Heart right ventricle (tissue), 16 donors: ENCODE measurements at regions not wholly inside any gene's neighbourhood (a gene's known extent, or its start where the extent isn't known, plus 50 kb on each side); places are given as distances from the start of the nearest gene placed in this dataset.

Experiments
- ATAC-seq, 8 donors: fragments of 200-7000 bp; cut with Tn5 transposase; one replicate each; pipeline ENCODE4 v1.9.1; 2020; ENCODE audit warnings: mild to moderate bottlenecking in 8 of 8, moderate library complexity in 8 of 8, moderate number of reproducible peaks in 1 of 8
- DNase-seq, 2 donors: peaks; one replicate each; pipeline ENCODE4 v3.0.0-alpha.2; 2020
- H3K27ac ChIP-seq, 10 donors: fragments of 200-600 bp; sonication (generic) in 2 of 10; one replicate each; pipeline versions ENCODE4 v1.5.0 to v1.8.0; 2020 to 2022; ENCODE audit warnings: mild to moderate bottlenecking in 3 of 10
- H3K27me3 ChIP-seq, 7 donors: fragments of 200-600 bp; one replicate each; pipeline ENCODE4 v1.8.0; 2021 to 2022; ENCODE audit warnings: mild to moderate bottlenecking in 2 of 7
- H3K36me3 ChIP-seq, 9 donors: fragments of 200-600 bp; sonication (generic) in 1 of 9; one replicate each; pipeline versions ENCODE4 v1.5.0 to v1.8.0; 2020 to 2022; ENCODE audit warnings: mild to moderate bottlenecking in 2 of 9
- H3K4me1 ChIP-seq, 9 donors: fragments of 200-600 bp; sonication (generic) in 1 of 9; one replicate each; pipeline versions ENCODE4 v1.5.0 to v1.8.0; 2020 to 2022; ENCODE audit warnings: mild to moderate bottlenecking in 4 of 9
- H3K4me3 ChIP-seq, 10 donors: fragments of 200-600 bp; sonication (generic) in 2 of 10; one replicate each; pipeline versions ENCODE4 v1.5.0 to v1.8.0; 2020 to 2022; ENCODE audit warnings: mild to moderate bottlenecking in 7 of 10, moderate library complexity in 2 of 10
- H3K9me3 ChIP-seq, 11 donors: fragments of 200-600 bp in 10 of 11; sonication (generic) in 2 of 11; one replicate each; pipeline versions ENCODE4 v1.5.0 to v1.8.0; 2013 to 2022; ENCODE audit warnings: mild to moderate bottlenecking in 2 of 11, control low read depth in 1 of 11, moderate library complexity in 1 of 11
- WGBS, 2 donors: extraction: QIAGEN DNeasy Blood & Tissue Kit; methylation state at CpG; one replicate each; pipeline ENCODE4 v1.1.7; 2013; ENCODE audit warnings: inconsistent platforms in 1 of 2; 5-methylcytosine and 5-hydroxymethylcytosine counted together
- intact Hi-C, 10 donors: fragments of 100-400 bp; cut with DNase I; formaldehyde crosslinking; loops; one replicate each; pipeline versions ENCODE4 v1.11.1 to v1.14.2; 2022
- TF ChIP-seq, protein P1 (sequence below), 9 donors: fragments of 200-600 bp; sonication (generic) in 2 of 9; IDR thresholded peaks; one replicate each; pipeline versions ENCODE4 v1.5.0 to v1.8.0; 2021 to 2022; ENCODE audit warnings: antibody characterized with exemption in 9 of 9, mild to moderate bottlenecking in 5 of 9, moderate library complexity in 1 of 9
- donor health status: Arrhythmogenic right ventricular cardiomyopathy.
- donor health status: ischemic (EF 13 %, LVEDD 7.1; RV severe dilation, severe dysfunction).
- donor health status: healthy with polysubstance abuse.
- donor health status: DM: no; HTN: yes; CAD: no.
- donor health status: DM: no; HTN: no; CAD: no.
- donor health status: ischemic (EF 25% LVEDD 6.9; RV normal size, moderate dysfunction).
- donor health status: ischemic (EF 25% LVEDD 5.7; RV mildly dilated, moderate dysfunction).
- donor health status: healthy.
- donor health status: DM: yes; HTN: yes; CAD: no.
- donor health status: Ischemic cardiomyopathy.
- donor health status: ischemic (EF 35%, LVEDD 5.7; RV mildly dilated, moderate dysfunction).
- donor health status: nonischemic (EF 11% LVEDD 7.7; RV severe dilation, severe dysfunction).
- donor health status: DM: yes; HTN: yes; CAD: no.
- donor health status: PGD.
- donor health status: ischemic (EF 29% LVEDD 5.4; RV normal size, mild dysfunction).
- donor health status: nonischemic (EF 23%, LVEDD 6.1; RV moderate dilation, normal function).

GRCh38 chr22:27024982-27025381 lies 367.6 kb downstream of the MIAT start:
- intact Hi-C loops: no loop called here
- H3K36me3 ChIP-seq: no peaks in the 10 kb centered on the region
- ATAC-seq: no peak

DNA sequence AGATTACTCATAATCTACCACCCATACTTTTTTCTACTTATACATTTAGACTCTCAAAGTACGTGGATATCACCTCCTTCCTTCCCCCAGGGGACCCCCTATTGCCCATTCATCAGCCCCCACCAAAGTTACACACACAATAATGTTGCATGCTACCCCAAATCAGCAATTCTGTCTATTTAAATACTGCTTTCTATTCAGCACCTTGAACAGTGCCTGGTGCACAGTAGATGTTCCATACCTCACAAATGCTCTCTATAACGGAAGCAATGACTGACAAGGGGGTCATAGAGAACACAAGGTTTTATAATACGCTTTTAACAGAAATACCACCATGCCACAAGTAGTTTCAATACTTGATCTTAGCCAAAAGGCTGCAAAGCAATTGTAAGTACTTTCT lies 370.7 kb downstream of the MIAT start:
- intact Hi-C loops: no loop called here

More at GRCh38 chr22:27024982-27025381, 367.6 kb downstream of the MIAT start:
- H3K27ac ChIP-seq: no peak overlapping the region
- H3K4me3 ChIP-seq: no peak overlapping the region
- TF ChIP-seq, protein P1, sequence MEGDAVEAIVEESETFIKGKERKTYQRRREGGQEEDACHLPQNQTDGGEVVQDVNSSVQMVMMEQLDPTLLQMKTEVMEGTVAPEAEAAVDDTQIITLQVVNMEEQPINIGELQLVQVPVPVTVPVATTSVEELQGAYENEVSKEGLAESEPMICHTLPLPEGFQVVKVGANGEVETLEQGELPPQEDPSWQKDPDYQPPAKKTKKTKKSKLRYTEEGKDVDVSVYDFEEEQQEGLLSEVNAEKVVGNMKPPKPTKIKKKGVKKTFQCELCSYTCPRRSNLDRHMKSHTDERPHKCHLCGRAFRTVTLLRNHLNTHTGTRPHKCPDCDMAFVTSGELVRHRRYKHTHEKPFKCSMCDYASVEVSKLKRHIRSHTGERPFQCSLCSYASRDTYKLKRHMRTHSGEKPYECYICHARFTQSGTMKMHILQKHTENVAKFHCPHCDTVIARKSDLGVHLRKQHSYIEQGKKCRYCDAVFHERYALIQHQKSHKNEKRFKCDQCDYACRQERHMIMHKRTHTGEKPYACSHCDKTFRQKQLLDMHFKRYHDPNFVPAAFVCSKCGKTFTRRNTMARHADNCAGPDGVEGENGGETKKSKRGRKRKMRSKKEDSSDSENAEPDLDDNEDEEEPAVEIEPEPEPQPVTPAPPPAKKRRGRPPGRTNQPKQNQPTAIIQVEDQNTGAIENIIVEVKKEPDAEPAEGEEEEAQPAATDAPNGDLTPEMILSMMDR (IDR thresholded peaks at IDR 0.05): no peak
- H3K27me3 ChIP-seq: peaks cover 0 to 26% (median 12%) of the 10 kb centered on the region in 7 donors
- peaks cover 0 to 4% (median 0%) of the 10 kb centered on the region in 11 donors for H3K9me3 ChIP-seq
- DNase-seq: no peak
- WGBS, 2 donors: 58 to 68% methylated on average over 1 of the region's 1 CpG
- H3K4me1 ChIP-seq: no peaks in the 10 kb centered on the region

DNA sequence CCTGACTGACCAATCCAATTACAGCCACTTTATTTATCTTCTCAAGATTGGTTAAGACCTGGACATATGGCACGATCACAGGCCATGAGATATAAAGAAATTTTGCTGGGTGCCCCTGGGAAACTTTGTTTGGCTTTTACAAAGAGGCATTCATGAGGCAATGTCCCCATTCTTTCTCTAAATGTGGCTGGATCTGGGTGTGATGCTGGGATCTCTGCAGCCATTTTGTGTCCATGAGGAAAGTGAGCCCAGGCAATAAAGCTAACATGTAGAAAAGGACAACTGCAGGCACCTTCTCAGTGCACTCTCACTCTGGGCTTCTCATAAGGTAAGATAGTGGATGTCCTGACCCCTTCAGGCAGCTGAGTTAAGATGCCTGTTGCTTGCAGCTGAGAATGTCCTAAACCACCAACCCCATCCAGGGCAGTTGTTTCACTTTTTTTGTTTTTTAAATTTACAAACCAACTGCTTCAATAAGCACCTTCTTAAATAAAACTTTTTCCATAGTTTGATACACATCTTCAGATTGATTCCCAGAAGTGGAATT lies 372.3 kb downstream of the MIAT start:
- Histone ChIP-seq H3K4me1 (peaks cover 0 to 4% (median 0%) of the 10 kb centered on the region in 9 donors), H3K27ac (no peak overlapping the region), H3K9me3 (peaks cover 0 to 4% (median 0%) of the 10 kb centered on the region in 11 donors), H3K4me3 (no peak overlapping the region), H3K36me3 (no peaks in the 10 kb centered on the region), H3K27me3 (peaks cover 0 to 40% (median 18%) of the 10 kb centered on the region in 7 donors)
- TF ChIP-seq, protein P1 (IDR thresholded peaks at IDR 0.05): no peak
- DNase-seq (no peak), ATAC-seq (no peak)
- intact Hi-C loops: no loop called here
- WGBS, 2 donors: 95 to 100% methylated on average over 1 of the region's 1 CpG

More for the DNA sequence above, 370.7 kb downstream of the MIAT start:
- TF ChIP-seq, protein P1 (IDR thresholded peaks at IDR 0.05): no peak
- Histone ChIP-seq H3K27ac (no peak overlapping the region), H3K4me1 (peaks cover 0 to 4% (median 0%) of the 10 kb centered on the region in 9 donors), H3K36me3 (no peaks in the 10 kb centered on the region), H3K27me3 (peaks cover 0 to 28% (median 13%) of the 10 kb centered on the region in 7 donors), H3K4me3 (no peak overlapping the region), H3K9me3 (peaks cover 0 to 4% (median 0%) of the 10 kb centered on the region in 11 donors)
- 55 to 70% methylated on average over 3 of the region's 3 CpGs for WGBS, 2 donors
- no peak for ATAC-seq
- no peak for DNase-seq

DNA sequence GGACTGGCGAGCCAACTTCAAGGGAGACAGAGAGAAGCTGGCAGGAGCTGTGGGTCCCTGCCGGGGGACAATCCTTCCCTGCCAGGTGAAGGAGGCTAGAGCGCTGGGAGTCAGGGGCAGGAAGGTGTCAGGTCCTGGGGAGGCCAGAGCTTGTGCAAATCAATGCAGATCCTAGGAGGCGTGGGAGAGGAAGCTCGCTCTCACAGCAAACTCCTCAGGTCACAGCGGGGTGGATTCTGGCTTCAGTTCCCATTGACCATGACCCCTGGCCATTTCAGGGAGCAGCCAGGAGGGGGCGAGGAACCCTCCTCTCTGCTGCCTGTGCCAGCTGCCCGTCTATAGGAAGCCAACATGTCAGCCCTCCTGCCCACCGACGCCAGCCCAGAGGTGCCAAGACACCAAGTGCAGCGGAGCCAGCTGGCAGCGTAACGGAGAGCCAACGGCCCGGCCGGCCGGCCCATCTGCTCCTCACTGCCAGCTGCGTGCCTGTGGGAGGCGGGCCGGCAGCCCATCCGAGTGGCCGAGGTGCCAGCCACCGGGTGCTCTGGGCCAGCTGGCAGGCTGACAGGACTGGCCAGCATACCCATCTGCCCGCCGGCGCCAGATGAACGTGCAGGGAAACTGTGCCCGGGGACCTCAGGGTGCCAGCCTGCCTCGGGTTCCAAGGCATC lies 374.8 kb downstream of the MIAT start:
- peak in 6 of 8 donors; percentile 21 to 78 (median 65) for ATAC-seq
- Histone ChIP-seq H3K9me3 (peaks cover 0 to 4% (median 0%) of the 10 kb centered on the region in 11 donors), H3K27me3 (peaks cover 0 to 51% (median 20%) of the 10 kb centered on the region in 7 donors), H3K4me3 (no peak overlapping the region), H3K27ac (no peak overlapping the region), H3K4me1 (peaks cover 0 to 4% (median 0%) of the 10 kb centered on the region in 9 donors), H3K36me3 (no peaks in the 10 kb centered on the region)
- peak in 1 of 2 donors; percentile 38 for DNase-seq
- WGBS, 2 donors: 54 to 60% methylated on average over 29 of the region's 29 CpGs
- TF ChIP-seq, protein P1 (IDR thresholded peaks at IDR 0.05): peak in 2 of 9 donors; percentile 12 to 15
- intact Hi-C loops: no loop called here
